Peyer's patch (tissue), 4 donors: ENCODE measurements at regions not wholly inside any gene's neighbourhood (a gene's known extent, or its start where the extent isn't known, plus 50 kb on each side); places are given as distances from the start of the nearest gene placed in this dataset.

Source experiments
- POLR2A ChIP-seq, 2 donors: fragments of 450-650 bp; IDR thresholded peaks; one replicate each; pipeline ENCODE4 v1.5.1; 2017; ENCODE audit warnings: antibody characterized with exemption in 2 of 2, mild to moderate bottlenecking in 2 of 2, moderate library complexity in 2 of 2
- TF ChIP-seq, protein P1 (sequence below), 6 experiments: fragments of 450-650 bp in 4 of 6; fragments of 200-600 bp in 2 of 6; sonication (generic) in 1 of 6; IDR thresholded peaks; one replicate each; pipeline ENCODE4 v1.5.1; 2017 to 2019; ENCODE audit warnings: antibody characterized with exemption in 6 of 6, mild to moderate bottlenecking in 3 of 6, moderate library complexity in 1 of 6

DNA sequence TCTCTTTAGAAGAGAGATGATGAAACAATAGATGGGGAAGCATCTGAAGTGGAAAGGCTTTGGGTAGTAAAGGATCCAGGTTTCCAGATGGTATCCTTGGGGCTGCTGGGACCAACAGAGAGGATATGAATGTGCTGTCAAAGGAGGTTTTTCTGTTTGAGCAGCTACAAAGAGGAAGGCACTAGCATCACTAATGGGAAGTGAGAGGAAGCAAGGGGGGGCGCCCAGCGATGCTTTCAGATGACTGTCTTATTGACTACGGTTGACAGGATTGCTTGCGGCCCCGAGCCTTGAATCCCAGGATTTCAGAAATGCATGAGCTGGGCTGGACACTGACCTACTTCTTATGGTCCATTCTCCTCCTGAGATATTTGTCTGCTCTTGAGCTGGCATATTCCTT lies 103.8 kb upstream of the GALNT15 start:
- TF ChIP-seq, protein P1, sequence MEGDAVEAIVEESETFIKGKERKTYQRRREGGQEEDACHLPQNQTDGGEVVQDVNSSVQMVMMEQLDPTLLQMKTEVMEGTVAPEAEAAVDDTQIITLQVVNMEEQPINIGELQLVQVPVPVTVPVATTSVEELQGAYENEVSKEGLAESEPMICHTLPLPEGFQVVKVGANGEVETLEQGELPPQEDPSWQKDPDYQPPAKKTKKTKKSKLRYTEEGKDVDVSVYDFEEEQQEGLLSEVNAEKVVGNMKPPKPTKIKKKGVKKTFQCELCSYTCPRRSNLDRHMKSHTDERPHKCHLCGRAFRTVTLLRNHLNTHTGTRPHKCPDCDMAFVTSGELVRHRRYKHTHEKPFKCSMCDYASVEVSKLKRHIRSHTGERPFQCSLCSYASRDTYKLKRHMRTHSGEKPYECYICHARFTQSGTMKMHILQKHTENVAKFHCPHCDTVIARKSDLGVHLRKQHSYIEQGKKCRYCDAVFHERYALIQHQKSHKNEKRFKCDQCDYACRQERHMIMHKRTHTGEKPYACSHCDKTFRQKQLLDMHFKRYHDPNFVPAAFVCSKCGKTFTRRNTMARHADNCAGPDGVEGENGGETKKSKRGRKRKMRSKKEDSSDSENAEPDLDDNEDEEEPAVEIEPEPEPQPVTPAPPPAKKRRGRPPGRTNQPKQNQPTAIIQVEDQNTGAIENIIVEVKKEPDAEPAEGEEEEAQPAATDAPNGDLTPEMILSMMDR (IDR thresholded peaks at IDR 0.05) = no peak
- no peak for TF ChIP-seq POLR2A (IDR thresholded peaks at IDR 0.05)
